CD14-positive monocyte (primary cell): ENCODE measurements at regions not wholly inside any gene's neighbourhood (a gene's known extent, or its start where the extent isn't known, plus 50 kb on each side); places are given as distances from the start of the nearest gene placed in this dataset.

ENCODE experiments used
- DNase-seq, 3 donors: peaks; one replicate each; pipeline ENCODE4 v3.0.0-alpha.2; 2011 to 2022
- H2AFZ ChIP-seq: 2 replicates; pipeline ENCODE4 v1.6.0; 2012; ENCODE audit warnings: mild to moderate bottlenecking, low read depth, low read length, inconsistent platforms; ENCODE audit not compliant: insufficient read depth, poor library complexity, severe bottlenecking
- H3K27ac ChIP-seq, 2 donors: 1 replicate in 1 of 2; 2 replicates in 1 of 2; pipeline ENCODE4 v1.5.1; 2012 to 2013; ENCODE audit warnings: low read length in 2 of 2, control low read depth in 1 of 2, inconsistent platforms in 1 of 2, low read depth in 1 of 2, mild to moderate bottlenecking in 1 of 2
- H3K27me3 ChIP-seq, 2 donors: one replicate each; pipeline versions ENCODE4 v1.6.0 to v1.6.1; 2011 to 2013; ENCODE audit warnings: low read length in 2 of 2; ENCODE audit not compliant: control insufficient read depth in 2 of 2, insufficient read depth in 2 of 2
- H3K36me3 ChIP-seq, 2 donors: replicated peaks in 1 of 2; 1 replicate in 1 of 2; 2 replicates in 1 of 2; pipeline versions ENCODE4 v1.5.1 to v1.6.1; 2012 to 2013; ENCODE audit warnings: low read length in 2 of 2, control low read depth in 1 of 2, inconsistent platforms in 1 of 2, mild to moderate bottlenecking in 1 of 2; ENCODE audit not compliant: insufficient read depth in 2 of 2, control insufficient read depth in 1 of 2
- H3K4me1 ChIP-seq, 2 donors: 1 replicate in 1 of 2; 2 replicates in 1 of 2; pipeline versions ENCODE4 v1.5.1 to v1.6.1; 2012 to 2013; ENCODE audit warnings: low read length in 2 of 2, control low read depth in 1 of 2, inconsistent platforms in 1 of 2, mild to moderate bottlenecking in 1 of 2, moderate library complexity in 1 of 2; ENCODE audit not compliant: insufficient read depth in 2 of 2, control insufficient read depth in 1 of 2
- H3K4me2 ChIP-seq: replicated peaks from 2 replicates; pipeline ENCODE3; 2012; ENCODE audit warnings: low read length, moderate library complexity, mild to moderate bottlenecking; ENCODE audit not compliant: poor library complexity, severe bottlenecking; ENCODE audit errors: extremely low read depth
- H3K4me3 ChIP-seq, 3 experiments: fragments of 200-600 bp in 1 of 3; sonication (generic) in 1 of 3; replicated peaks in 1 of 3; 1 replicate in 2 of 3; 2 replicates in 1 of 3; pipeline ENCODE4 v1.5.1; 2011 to 2013; ENCODE audit warnings: low read length in 3 of 3, mild to moderate bottlenecking in 3 of 3, control low read depth in 2 of 3, low read depth in 2 of 3, inconsistent platforms in 1 of 3, moderate library complexity in 1 of 3
- H3K79me2 ChIP-seq: 2 replicates; pipeline ENCODE4 v1.6.0; 2012; ENCODE audit warnings: mild to moderate bottlenecking, control low read depth, inconsistent platforms, low read length, moderate library complexity; ENCODE audit not compliant: insufficient read depth
- H3K9ac ChIP-seq: 2 replicates; pipeline ENCODE4 v1.6.0; 2017; ENCODE audit warnings: low read length, mild to moderate bottlenecking; ENCODE audit not compliant: insufficient read depth, poor library complexity, severe bottlenecking
- H3K9me3 ChIP-seq, 2 donors: replicated peaks in 1 of 2; 1 replicate in 1 of 2; 2 replicates in 1 of 2; pipeline versions ENCODE4 v1.5.1 to v1.6.1; 2012 to 2013; ENCODE audit warnings: low read length in 2 of 2, control low read depth in 1 of 2; ENCODE audit not compliant: control insufficient read depth in 1 of 2, insufficient read depth in 1 of 2
- H4K20me1 ChIP-seq: 2 replicates; pipeline ENCODE4 v1.6.0; 2012; ENCODE audit warnings: mild to moderate bottlenecking, low read length, control low read depth, moderate library complexity; ENCODE audit not compliant: insufficient read depth
- H3K27ac Mint-ChIP-seq, 7 donors: one replicate each; pipeline ENCODE4 v1.8.0; 2020; ENCODE audit warnings: mild to moderate bottlenecking in 7 of 7, mixed read lengths in 7 of 7, moderate library complexity in 6 of 7, inconsistent platforms in 2 of 7
- H3K27me3 Mint-ChIP-seq, 3 donors: one replicate each; pipeline ENCODE4 v1.8.0; 2021 to 2022; ENCODE audit warnings: low read depth in 3 of 3, mild to moderate bottlenecking in 3 of 3, mixed read lengths in 3 of 3, moderate library complexity in 3 of 3, inconsistent platforms in 1 of 3
- H3K36me3 Mint-ChIP-seq, 2 donors: one replicate each; pipeline ENCODE4 v1.8.0; 2020; ENCODE audit warnings: mixed read lengths in 2 of 2, inconsistent platforms in 1 of 2, mild to moderate bottlenecking in 1 of 2
- H3K4me1 Mint-ChIP-seq: one replicate; pipeline ENCODE4 v1.8.0; 2020; ENCODE audit warnings: mild to moderate bottlenecking, mixed read lengths
- H3K4me3 Mint-ChIP-seq, 2 donors: one replicate each; pipeline ENCODE4 v1.8.0; 2020; ENCODE audit warnings: mild to moderate bottlenecking in 2 of 2, mixed read lengths in 2 of 2, moderate library complexity in 1 of 2
- H3K9me3 Mint-ChIP-seq, 7 donors: one replicate each; pipeline ENCODE4 v1.8.0; 2020 to 2022; ENCODE audit warnings: mixed read lengths in 7 of 7, mild to moderate bottlenecking in 6 of 7, moderate library complexity in 6 of 7, inconsistent platforms in 2 of 7
- WGBS: methylation state at CpG from one replicate; pipeline ENCODE4 v1.1.5; 2013; ENCODE audit warnings: missing lambda C conversion rate; ENCODE audit not compliant: insufficient coverage; 5-methylcytosine and 5-hydroxymethylcytosine counted together
- intact Hi-C, 2 donors: fragments of 100-400 bp; cut with micrococcal nuclease; formaldehyde crosslinking; loops; one replicate each; pipeline versions ENCODE4 v1.15.0 to v1.15.1; 2023
- TF ChIP-seq, protein P1 (sequence below): fragments of 200-600 bp; IDR thresholded peaks from one replicate; pipeline ENCODE4 v1.8.0; 2022; ENCODE audit warnings: antibody characterized with exemption, mild to moderate bottlenecking

DNA sequence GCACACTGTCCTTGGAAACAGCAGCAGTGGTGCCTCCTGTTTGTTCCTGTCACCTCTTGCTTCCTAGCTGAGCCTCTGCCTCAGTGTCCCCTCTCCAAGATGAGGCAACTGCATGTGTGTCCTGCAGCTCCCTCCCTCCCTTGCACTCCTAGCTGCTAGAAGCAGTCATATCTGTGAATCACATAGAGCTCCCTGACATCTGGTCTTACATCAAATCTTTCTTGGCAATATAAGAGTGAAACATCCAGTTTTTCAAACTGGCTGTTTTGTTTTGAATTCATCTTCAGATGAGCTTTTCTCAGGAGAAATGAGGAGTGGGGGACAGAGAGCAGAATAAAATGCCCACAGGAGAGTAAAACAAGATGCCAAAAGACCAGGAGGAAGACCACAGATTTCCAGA lies 103.7 kb downstream of the VCPKMT start:
- Histone ChIP-seq H3K4me2 (no peak overlapping the region), H3K9me3 (no peaks in the 10 kb centered on the region), H4K20me1 (no peaks in the 10 kb centered on the region), H3K4me1 (peaks cover 11 to 19% of the 10 kb centered on the region in 2 donors), H3K9ac (no peak overlapping the region), H2AFZ (no peak overlapping the region), H3K4me3 (no peak overlapping the region), H3K27me3 (no peaks in the 10 kb centered on the region), H3K79me2 (no peaks in the 10 kb centered on the region), H3K27ac (no peak overlapping the region), H3K36me3 (no peaks in the 10 kb centered on the region)
- Mint-ChIP-seq H3K4me3 (no peak overlapping the region), H3K27me3 (peaks cover 0 to 5% (median 1%) of the 10 kb centered on the region in 3 donors), H3K36me3 (peaks cover 0 to 4% of the 10 kb centered on the region in 2 donors), H3K4me1 (peaks cover 25% of the 10 kb centered on the region), H3K9me3 (peaks cover 2 to 6% (median 3%) of the 10 kb centered on the region in 7 donors), H3K27ac (no peak overlapping the region)
- intact Hi-C loops = no loop called here
- TF ChIP-seq, protein P1, sequence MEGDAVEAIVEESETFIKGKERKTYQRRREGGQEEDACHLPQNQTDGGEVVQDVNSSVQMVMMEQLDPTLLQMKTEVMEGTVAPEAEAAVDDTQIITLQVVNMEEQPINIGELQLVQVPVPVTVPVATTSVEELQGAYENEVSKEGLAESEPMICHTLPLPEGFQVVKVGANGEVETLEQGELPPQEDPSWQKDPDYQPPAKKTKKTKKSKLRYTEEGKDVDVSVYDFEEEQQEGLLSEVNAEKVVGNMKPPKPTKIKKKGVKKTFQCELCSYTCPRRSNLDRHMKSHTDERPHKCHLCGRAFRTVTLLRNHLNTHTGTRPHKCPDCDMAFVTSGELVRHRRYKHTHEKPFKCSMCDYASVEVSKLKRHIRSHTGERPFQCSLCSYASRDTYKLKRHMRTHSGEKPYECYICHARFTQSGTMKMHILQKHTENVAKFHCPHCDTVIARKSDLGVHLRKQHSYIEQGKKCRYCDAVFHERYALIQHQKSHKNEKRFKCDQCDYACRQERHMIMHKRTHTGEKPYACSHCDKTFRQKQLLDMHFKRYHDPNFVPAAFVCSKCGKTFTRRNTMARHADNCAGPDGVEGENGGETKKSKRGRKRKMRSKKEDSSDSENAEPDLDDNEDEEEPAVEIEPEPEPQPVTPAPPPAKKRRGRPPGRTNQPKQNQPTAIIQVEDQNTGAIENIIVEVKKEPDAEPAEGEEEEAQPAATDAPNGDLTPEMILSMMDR = no peak
- no peak for DNase-seq

DNA sequence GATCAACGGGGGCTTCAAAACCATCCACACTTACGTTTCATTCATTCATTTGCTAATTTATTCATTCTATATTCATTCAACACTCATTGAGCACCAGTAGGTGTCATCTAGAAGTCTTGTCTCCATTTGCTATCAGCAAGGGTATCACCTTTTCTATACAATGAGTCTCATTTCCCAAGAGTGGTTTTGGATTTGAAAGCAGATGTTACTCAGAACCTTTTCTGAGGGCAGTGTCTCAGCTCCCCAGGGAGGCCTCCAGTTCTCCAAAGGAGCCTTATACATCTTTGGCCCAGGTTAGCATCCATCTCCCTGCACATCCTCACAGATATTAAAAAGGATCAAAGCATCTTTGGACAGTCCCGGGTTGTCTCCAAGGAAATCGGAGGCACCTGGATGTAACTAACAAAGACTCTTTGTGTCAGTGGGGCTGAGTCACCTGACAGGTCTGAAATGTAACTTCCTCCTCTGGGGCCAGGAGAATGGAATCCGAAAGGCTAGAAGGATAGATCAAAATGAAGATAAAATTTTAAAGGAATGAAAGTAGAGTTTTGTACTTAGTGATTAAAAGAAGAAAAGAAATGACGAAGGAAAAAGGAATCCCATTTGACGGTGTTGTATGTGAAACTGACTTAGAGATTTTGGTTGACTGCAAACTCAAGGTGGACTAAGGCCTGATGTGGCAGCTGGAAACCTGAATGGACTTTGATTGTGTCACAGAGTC lies 103.0 kb downstream of the VCPKMT start:
- Histone ChIP-seq H2AFZ (no peak overlapping the region), H3K9me3 (no peaks in the 10 kb centered on the region), H3K27me3 (no peaks in the 10 kb centered on the region), H3K27ac (no peak overlapping the region), H3K79me2 (no peaks in the 10 kb centered on the region), H3K9ac (no peak overlapping the region), H3K4me1 (peaks cover 11 to 17% of the 10 kb centered on the region in 2 donors), H3K36me3 (no peaks in the 10 kb centered on the region), H3K4me3 (no peak overlapping the region), H3K4me2 (no peak overlapping the region), H4K20me1 (no peaks in the 10 kb centered on the region)
- peaks cover 0 to 5% (median 1%) of the 10 kb centered on the region in 3 donors for H3K27me3 Mint-ChIP-seq
- peaks cover 2 to 6% (median 3%) of the 10 kb centered on the region in 7 donors for H3K9me3 Mint-ChIP-seq
- H3K27ac Mint-ChIP-seq = no peak overlapping the region
- no peak overlapping the region for H3K4me3 Mint-ChIP-seq
- intact Hi-C loops = no loop called here
- H3K4me1 Mint-ChIP-seq = peaks cover 25% of the 10 kb centered on the region
- WGBS = 93% methylated on average over 6 of the region's 7 CpGs
- TF ChIP-seq, protein P1 = no peak
- H3K36me3 Mint-ChIP-seq = peaks cover 0 to 4% of the 10 kb centered on the region in 2 donors
- no peak for DNase-seq
